ENCODE measurements at regions not wholly inside any gene's neighbourhood (a gene's known extent, or its start where the extent isn't known, plus 50 kb on each side); places are given as distances from the start of the nearest gene placed in this dataset.
"Not testable (repeated sequence)": the region's sequence is repeated elsewhere in the genome, so short reads cannot be mapped to it uniquely, and the experiment has no call there.

- no peak for DNase-seq
Observed at GRCh38 chr6:19337101-19337500, 500.1 kb upstream of the ID4 start.

GRCh38 chr6:19342616-19343015, 494.6 kb upstream of the ID4 start:
- no peak for DNase-seq

GRCh38 chr6:19349429-19349828, 487.7 kb upstream of the ID4 start:
- DNase-seq, result no peak

GRCh38 chr6:19354181-19354580, 483.0 kb upstream of the ID4 start:
- no peak for DNase-seq

- DNase-seq, result no peak
Observed at GRCh38 chr6:19356692-19357091, 480.5 kb upstream of the ID4 start.

DNA sequence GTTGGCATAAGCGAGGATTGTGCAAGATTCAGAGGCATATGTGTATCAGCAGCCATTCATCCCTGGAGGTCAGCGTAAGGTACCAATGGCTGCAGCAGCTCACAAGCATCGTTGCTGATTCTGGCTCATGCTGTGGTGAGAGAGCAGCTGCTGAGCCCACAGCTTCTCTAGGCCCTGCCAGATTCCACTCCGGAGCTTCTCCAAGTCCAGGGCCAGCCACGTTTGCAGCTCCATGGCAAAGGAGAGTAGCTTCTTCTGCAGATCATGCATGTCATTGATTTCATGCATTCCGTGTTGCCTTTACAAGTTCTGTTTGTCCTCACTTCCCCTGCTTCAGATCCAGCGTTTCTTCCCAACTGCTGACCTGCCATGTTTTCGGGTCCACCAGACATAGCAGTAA, 474.8 kb upstream of the ID4 start:
- DNase-seq, result no peak

DNA sequence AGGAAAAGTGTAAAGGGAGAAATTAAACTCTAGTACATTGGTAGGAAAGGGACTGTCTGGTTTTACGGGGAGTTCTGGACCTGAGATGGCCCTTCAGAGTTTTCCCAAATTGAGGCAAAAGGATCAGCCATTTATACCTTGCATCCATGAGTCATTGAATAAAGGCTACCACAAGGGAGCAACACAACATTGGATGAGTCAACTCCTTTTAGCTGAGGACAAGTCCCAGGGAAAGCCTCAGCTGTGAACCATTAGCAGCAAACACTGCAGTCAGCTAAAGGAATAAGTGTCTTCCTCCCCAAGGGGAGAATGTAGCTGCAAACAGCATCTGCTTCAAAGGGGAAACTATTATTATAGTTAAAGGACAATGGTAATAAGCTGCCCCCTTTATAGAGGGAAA, 468.7 kb upstream of the ID4 start:
- no peak for DNase-seq

- no peak for DNase-seq
Observed at GRCh38 chr6:19369785-19370184, 467.4 kb upstream of the ID4 start.

DNA sequence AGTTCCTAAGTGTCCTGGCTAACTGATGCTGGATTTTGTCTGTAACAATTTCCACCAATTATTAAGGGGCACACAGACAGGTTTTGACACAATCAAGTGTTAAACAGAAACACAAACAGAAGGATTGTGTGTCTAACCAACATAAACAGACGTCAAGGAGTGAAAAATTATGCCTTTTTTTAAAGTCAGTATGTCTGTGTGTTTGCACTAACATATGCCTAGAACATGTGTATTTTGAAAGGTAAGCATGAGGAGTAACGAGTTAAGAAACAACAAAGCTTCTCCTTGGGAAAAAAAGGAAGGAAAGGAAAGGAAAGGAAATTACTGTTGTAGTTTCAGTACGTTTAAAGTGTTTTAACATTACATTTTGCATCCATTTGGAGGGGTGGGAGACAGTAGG, 466.3 kb upstream of the ID4 start:
- no peak for DNase-seq

GRCh38 chr6:19375613-19376012, 461.6 kb upstream of the ID4 start:
- no peak for DNase-seq

DNA sequence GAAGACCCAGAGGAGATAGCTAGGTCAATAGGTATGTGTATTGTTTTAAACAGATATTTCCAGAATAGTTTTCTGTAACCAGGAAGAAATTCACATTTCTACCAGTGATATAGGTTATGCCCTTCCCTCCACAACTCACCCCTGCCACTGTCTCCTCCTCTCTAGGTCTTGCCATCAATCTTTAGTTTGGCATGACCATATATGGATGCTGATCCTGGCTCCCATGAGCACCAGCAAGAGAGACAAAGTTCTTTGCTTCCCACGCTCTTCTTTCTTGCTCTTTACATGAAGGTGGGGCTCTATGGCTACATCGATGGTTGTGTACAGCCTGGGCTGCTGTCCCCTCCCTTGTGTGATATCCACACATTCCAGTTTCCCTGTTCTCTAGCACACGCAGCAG, 459.4 kb upstream of the ID4 start:
- no peak for DNase-seq

GRCh38 chr6:19380293-19380692, 456.9 kb upstream of the ID4 start:
- no peak for DNase-seq

- DNase-seq, result no peak
Observed at GRCh38 chr6:19382676-19383075, 454.5 kb upstream of the ID4 start.

DNA sequence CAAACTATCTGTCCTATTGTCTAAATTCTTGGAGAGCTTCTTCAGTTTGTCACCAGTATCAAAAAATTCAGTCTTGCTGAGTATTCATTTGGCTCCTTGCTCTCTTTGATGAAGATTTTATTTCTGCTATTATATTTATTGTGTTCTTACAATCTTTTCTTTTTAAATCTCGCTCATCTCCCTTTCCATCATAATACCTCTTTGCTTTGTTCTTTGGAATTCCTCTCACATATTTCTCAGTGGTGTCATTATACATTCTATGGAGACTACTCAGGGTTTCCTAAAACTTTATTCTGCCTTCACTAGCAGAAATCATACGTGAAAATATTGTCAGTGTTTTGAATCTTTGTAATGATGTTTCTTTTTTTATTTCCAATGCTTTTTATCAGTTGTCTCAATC, 445.2 kb upstream of the ID4 start:
- DNase-seq, result no peak

DNA sequence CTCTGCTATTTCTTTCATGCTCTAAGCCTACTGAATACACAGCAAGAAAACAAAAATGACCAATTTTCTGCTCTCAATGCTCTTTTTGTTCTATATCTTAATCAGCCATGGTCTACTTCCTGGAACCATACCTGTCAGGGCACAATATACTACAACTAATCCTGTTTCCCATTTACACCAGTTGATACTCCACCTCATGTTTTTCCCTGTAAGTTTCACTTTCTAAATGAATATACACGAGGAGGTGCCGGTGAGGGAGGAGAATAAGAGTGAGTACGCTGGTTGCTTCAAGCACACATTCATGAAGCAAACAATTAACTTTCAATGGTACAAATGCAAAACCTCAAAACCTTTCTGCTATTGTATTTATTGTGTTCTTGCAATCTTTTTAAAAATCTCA, 443.1 kb upstream of the ID4 start:
- DNase-seq, result no peak

- no peak for DNase-seq
Observed at GRCh38 chr6:19394687-19395086, 442.5 kb upstream of the ID4 start.

DNA sequence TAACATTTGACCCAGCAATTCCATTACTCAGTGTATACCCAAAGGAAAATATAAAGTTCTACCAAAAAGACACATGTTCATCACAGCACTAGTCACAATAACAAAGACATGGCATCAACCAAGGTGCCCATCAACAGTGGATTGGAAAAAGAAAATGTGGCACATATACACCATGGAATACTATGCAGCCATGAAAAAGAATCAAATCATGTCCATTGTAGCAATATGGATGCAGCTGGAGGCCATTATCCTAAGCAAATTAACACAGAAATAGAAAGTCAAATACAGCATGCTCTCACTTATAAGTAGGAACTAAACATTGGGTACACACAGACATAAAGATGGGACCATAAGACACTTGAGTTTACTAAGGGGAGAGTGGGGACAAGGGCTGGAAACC, 441.9 kb upstream of the ID4 start:
- DNase-seq, result no peak

DNA sequence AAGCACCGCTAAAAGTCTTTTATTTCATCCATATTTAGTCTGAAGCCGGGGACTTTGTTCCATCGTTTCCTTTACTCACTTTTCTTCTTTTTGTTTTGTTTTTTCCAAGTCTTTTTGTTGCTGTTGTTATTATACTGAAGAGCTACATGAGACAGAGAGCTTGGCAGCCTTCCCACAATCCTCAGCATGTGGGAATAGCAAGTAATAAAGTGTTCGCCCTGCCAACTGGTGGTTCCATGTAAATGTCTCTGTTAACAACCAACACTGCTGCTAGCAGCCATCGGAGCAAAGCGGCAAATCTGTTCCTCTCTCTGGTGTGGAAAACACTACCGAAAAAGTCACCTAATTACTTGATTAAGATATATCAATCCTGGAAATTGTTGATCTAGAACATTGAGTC, 437.8 kb upstream of the ID4 start:
- DNase-seq, result no peak

DNA sequence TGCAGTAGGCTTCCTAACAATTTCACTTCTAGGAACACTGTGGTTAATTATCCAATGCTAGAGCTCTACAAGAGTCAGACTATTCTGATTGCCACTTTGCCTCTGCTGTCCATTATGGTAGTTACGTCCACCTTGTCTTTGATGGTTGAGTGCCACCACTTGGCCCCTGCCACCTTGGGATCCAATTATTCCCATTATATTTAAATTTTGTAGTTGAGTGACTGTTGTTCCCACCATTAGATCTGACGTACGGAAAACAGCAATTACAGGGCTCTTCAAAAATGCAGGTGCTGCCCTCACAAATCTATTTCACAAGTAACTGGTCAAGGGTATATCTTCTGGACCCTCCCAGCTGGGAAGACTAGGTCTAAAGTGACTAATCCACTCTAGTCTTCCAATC, 432.3 kb upstream of the ID4 start:
- DNase-seq, result not testable (repeated sequence)

- no peak for DNase-seq
Observed at GRCh38 chr6:19408331-19408730, 428.8 kb upstream of the ID4 start.

GRCh38 chr6:19410481-19410880, 426.7 kb upstream of the ID4 start:
- DNase-seq, result no peak

GRCh38 chr6:19413323-19413722, 423.8 kb upstream of the ID4 start:
- no peak for DNase-seq

DNA sequence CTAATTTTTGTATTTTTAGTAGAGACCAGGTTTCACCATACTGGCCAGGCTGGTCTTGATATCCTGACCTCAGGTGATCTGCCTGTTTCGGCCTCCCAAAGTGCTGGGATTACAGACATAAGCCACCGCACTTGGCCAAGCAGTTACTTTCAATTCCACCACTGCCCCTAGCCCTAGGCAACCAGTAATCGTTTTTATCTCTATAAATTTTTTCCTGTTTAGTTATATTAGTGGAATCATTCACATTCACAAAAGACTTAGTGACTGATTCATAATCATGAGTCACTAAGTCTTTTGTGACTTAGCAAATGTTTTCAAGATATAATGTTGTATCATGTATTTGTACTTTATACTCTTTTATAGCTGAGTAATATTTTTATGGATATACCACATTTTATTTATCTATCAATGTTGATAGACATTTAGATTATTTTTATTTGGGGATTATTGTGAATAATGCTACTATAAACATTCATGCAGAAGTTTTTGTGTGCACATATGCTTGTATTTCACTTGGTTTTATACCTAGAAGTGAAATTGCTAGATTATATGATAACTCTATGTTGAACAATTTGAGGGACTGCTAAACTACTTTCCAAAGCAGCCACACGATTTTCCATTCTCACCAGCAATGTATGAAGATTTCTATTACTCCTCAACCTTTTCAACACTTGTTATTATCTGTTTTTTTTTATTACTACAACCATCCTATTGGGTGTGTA, 421.4 kb upstream of the ID4 start:
- DNase-seq, result no peak

GRCh38 chr6:19416811-19417210, 420.4 kb upstream of the ID4 start:
- DNase-seq, result no peak

DNA sequence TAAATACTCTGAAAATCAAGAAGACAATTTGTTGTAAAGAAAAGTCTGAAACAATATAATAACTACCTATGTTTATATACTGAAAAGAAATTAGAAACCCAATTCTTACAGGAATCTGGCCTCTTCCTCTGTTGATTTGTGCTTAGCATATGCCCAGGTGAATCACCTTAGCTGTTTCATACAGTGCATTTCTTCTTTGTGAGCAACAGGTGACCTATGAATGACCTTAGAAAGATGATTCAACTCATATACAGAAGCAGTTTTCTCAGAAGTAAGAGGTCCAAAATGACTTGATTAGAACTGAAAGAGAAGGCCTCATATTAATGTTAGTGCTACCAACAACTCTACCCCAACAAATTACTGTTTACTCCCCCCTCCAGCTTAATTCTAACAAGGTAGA, 419.5 kb upstream of the ID4 start:
- DNase-seq, result no peak

- DNase-seq, result no peak
Observed at GRCh38 chr6:19424853-19425252, 412.3 kb upstream of the ID4 start.

Measured in CD4-positive, alpha-beta T cell treated with Interleukin-10 for 1 hour (primary cell).